Keratinocyte (primary cell): ENCODE measurements at regions not wholly inside any gene's neighbourhood (a gene's known extent, or its start where the extent isn't known, plus 50 kb on each side); places are given as distances from the start of the nearest gene placed in this dataset.

Experiments used
- DNase-seq: peaks from one replicate; pipeline ENCODE4 v3.0.0-alpha.2; 2011; ENCODE audit warnings: low read depth, missing footprints, low spot score
- FAIRE-seq: peaks from 2 replicates; lab custom pipeline; 2011; peaks lifted over from hg19 to GRCh38; lab: Jason Lieb, UNC
- H2AFZ ChIP-seq: 2 replicates; pipeline ENCODE4 v1.6.0; 2012; ENCODE audit warnings: low read length, control low read depth, inconsistent platforms; ENCODE audit not compliant: control insufficient read depth
- H3K27ac ChIP-seq: 2 replicates; pipeline ENCODE4 v1.5.1; 2011; ENCODE audit warnings: low read length; ENCODE audit not compliant: control insufficient read depth, insufficient read depth
- H3K27me3 ChIP-seq: 3 replicates; pipeline ENCODE4 v1.6.0; 2011; ENCODE audit warnings: low read length; ENCODE audit not compliant: control insufficient read depth, insufficient read depth; ENCODE audit errors: extremely low read depth
- H3K36me3 ChIP-seq, 2 experiments: 2 replicates in 1 of 2; 3 replicates in 1 of 2; pipeline ENCODE4 v1.5.1; 2011; ENCODE audit warnings: low read length in 2 of 2, mild to moderate bottlenecking in 1 of 2; ENCODE audit not compliant: control insufficient read depth in 2 of 2, insufficient read depth in 2 of 2; ENCODE audit errors: extremely low read depth in 1 of 2
- H3K4me1 ChIP-seq: 3 replicates; pipeline ENCODE4 v1.5.1; 2011; ENCODE audit warnings: low read length; ENCODE audit not compliant: control insufficient read depth, insufficient read depth; ENCODE audit errors: extremely low read depth
- H3K4me2 ChIP-seq: 3 replicates; pipeline ENCODE4 v1.6.0; 2011; ENCODE audit warnings: low read depth, low read length; ENCODE audit not compliant: control insufficient read depth, insufficient read depth; ENCODE audit errors: extremely low read depth
- H3K4me3 ChIP-seq, 3 experiments: fragments of 200-600 bp in 1 of 3; sonication (generic) in 1 of 3; 2 replicates in 2 of 3; 3 replicates in 1 of 3; pipeline ENCODE4 v1.5.1; 2011 to 2016; ENCODE audit warnings: low read length in 3 of 3, mild to moderate bottlenecking in 3 of 3, control low read depth in 2 of 3, inconsistent platforms in 1 of 3, low read depth in 1 of 3, mixed read lengths in 1 of 3, mixed run types in 1 of 3, moderate library complexity in 1 of 3; ENCODE audit not compliant: control insufficient read depth in 2 of 3, insufficient read depth in 2 of 3; ENCODE audit errors: extremely low read depth in 1 of 3
- H3K79me2 ChIP-seq: 2 replicates; pipeline ENCODE4 v1.6.0; 2012; ENCODE audit warnings: low read length; ENCODE audit not compliant: control insufficient read depth, insufficient read depth
- H3K9ac ChIP-seq: 3 replicates; pipeline ENCODE4 v1.6.0; 2011; ENCODE audit warnings: low read length; ENCODE audit not compliant: control insufficient read depth, insufficient read depth; ENCODE audit errors: extremely low read depth
- H3K9me1 ChIP-seq: 3 replicates; pipeline ENCODE4 v1.6.0; 2011; ENCODE audit warnings: low read length; ENCODE audit not compliant: control insufficient read depth, insufficient read depth; ENCODE audit errors: extremely low read depth
- H3K9me3 ChIP-seq: 2 replicates; pipeline ENCODE4 v1.5.1; 2012; ENCODE audit warnings: low read depth, low read length; ENCODE audit not compliant: control insufficient read depth
- H4K20me1 ChIP-seq: 3 replicates; pipeline ENCODE4 v1.6.0; 2011; ENCODE audit warnings: low read length; ENCODE audit not compliant: control insufficient read depth, insufficient read depth; ENCODE audit errors: extremely low read depth
- CTCF ChIP-seq, 3 experiments: IDR thresholded peaks in 1 of 3; conservative IDR thresholded peaks in 1 of 3; optimal IDR thresholded peaks in 1 of 3; 2 replicates in 2 of 3; 3 replicates in 1 of 3; pipeline versions ENCODE3 to v1.5.1; 2011; ENCODE audit warnings: low read length in 3 of 3, mild to moderate bottlenecking in 3 of 3, moderate library complexity in 2 of 3, control low read depth in 1 of 3, inconsistent platforms in 1 of 3; ENCODE audit not compliant: insufficient read depth in 2 of 3; ENCODE audit errors: extremely low read depth in 1 of 3
- EZH2 ChIP-seq: IDR thresholded peaks from one replicate; pipeline ENCODE4 v1.6.1; 2012; ENCODE audit warnings: inconsistent platforms, mild to moderate bottlenecking, low read length, moderate library complexity
- dilution Hi-C: fragments of 300-500 bp; cut with MboI; formaldehyde crosslinking; loops from one replicate; pipeline ENCODE4 v1.7.0; 2020; ENCODE audit warnings: low sequenced_read_pairs; ENCODE audit not compliant: extremely low pct_ligation_motif_present

- H3K79me2 ChIP-seq, result no peaks in the 10 kb centered on the region
- H3K4me2 ChIP-seq, result no peak overlapping the region
- no peaks in the 10 kb centered on the region for H3K4me1 ChIP-seq
- H3K36me3 ChIP-seq, result no peaks in the 10 kb centered on the region
- FAIRE-seq, result no peak
- no peaks in the 10 kb centered on the region for H4K20me1 ChIP-seq
- DNase-seq, result no peak
- TF ChIP-seq EZH2 (no peak), CTCF (optimal IDR thresholded peaks at IDR 0.05 in 1 of 3, IDR thresholded peaks at IDR 0.05 in 1 of 3, conservative IDR thresholded peaks at IDR 0.05 in 1 of 3; ENCODE audit: extremely low read depth in 1 of 3, insufficient read depth in 2 of 3, low read length in 3 of 3) (no peak)
- H3K9me1 ChIP-seq, result no peaks in the 10 kb centered on the region
- no peak overlapping the region for H3K9ac ChIP-seq
- dilution Hi-C loops, result no loop called here
- no peak overlapping the region for H2AFZ ChIP-seq
- no peaks in the 10 kb centered on the region for H3K9me3 ChIP-seq
- H3K4me3 ChIP-seq, result no peak overlapping the region
- H3K27me3 ChIP-seq, result no peaks in the 10 kb centered on the region
- no peak overlapping the region for H3K27ac ChIP-seq
Measured at GRCh38 chr13:106656186-106656585, 88.2 kb upstream of the ARGLU1 start.

GRCh38 chr13:106651442-106651841 lies 83.5 kb upstream of the ARGLU1 start:
- Histone ChIP-seq H3K9me1 (no peaks in the 10 kb centered on the region), H2AFZ (no peak overlapping the region), H3K36me3 (no peaks in the 10 kb centered on the region), H3K4me2 (no peak overlapping the region), H3K4me1 (peaks cover 7% of the 10 kb centered on the region), H3K4me3 (no peak overlapping the region), H3K27me3 (no peaks in the 10 kb centered on the region), H3K9ac (no peak overlapping the region), H3K9me3 (no peaks in the 10 kb centered on the region), H4K20me1 (no peaks in the 10 kb centered on the region), H3K79me2 (no peaks in the 10 kb centered on the region), H3K27ac (no peak overlapping the region)
- no peak for DNase-seq
- no peak for TF ChIP-seq EZH2
- no peak for FAIRE-seq
- dilution Hi-C loops, result no loop called here

GRCh38 chr13:106650690-106651205 lies 82.8 kb upstream of the ARGLU1 start:
- Histone ChIP-seq H3K4me3 (no peak overlapping the region), H3K9me3 (no peaks in the 10 kb centered on the region), H3K27ac (no peak overlapping the region), H3K9ac (no peak overlapping the region), H3K36me3 (no peaks in the 10 kb centered on the region), H4K20me1 (no peaks in the 10 kb centered on the region), H3K4me2 (no peak overlapping the region), H3K9me1 (no peaks in the 10 kb centered on the region), H3K27me3 (no peaks in the 10 kb centered on the region), H3K4me1 (peaks cover 7% of the 10 kb centered on the region), H3K79me2 (no peaks in the 10 kb centered on the region), H2AFZ (no peak overlapping the region)
- TF ChIP-seq EZH2 (no peak), CTCF (optimal IDR thresholded peaks at IDR 0.05 in 1 of 3, IDR thresholded peaks at IDR 0.05 in 1 of 3, conservative IDR thresholded peaks at IDR 0.05 in 1 of 3; ENCODE audit: extremely low read depth in 1 of 3, insufficient read depth in 2 of 3, low read length in 3 of 3) (no peak)
- FAIRE-seq (no peak), DNase-seq (no peak)
- dilution Hi-C loops, result no loop called here
